SU-DHL-6 (cell line): ENCODE measurements at regions not wholly inside any gene's neighbourhood (a gene's known extent, or its start where the extent isn't known, plus 50 kb on each side); places are given as distances from the start of the nearest gene placed in this dataset.

Source experiments
- H2AFZ ChIP-seq: fragments of 200-600 bp; sonication (generic); 2 replicates; pipeline ENCODE4 v1.6.1; 2014; ENCODE audit warnings: low read depth, mild to moderate bottlenecking, moderate library complexity, mixed read lengths, antibody characterized with exemption, low read length; ENCODE audit not compliant: severe bottlenecking
- H3F3A ChIP-seq: fragments of 200-600 bp; shearing (Covaris generic); 2 replicates; pipeline ENCODE4 v1.6.0; 2016; ENCODE audit warnings: antibody characterized with exemption, mild to moderate bottlenecking; ENCODE audit not compliant: insufficient read depth
- H3K27ac ChIP-seq: fragments of 200-600 bp; sonication (generic); 2 replicates; pipeline ENCODE4 v1.5.1; 2016; ENCODE audit warnings: low read depth, mild to moderate bottlenecking, low read length, moderate library complexity, mixed read lengths
- H3K27me3 ChIP-seq: fragments of 200-600 bp; sonication (generic), shearing (Covaris generic); 2 replicates; pipeline ENCODE4 v1.6.0; 2014; ENCODE audit warnings: mild to moderate bottlenecking, low read length
- H3K36me3 ChIP-seq: fragments of 200-600 bp; sonication (generic); 2 replicates; pipeline ENCODE4 v1.6.1; 2014; ENCODE audit warnings: mild to moderate bottlenecking, low read length, mixed read lengths
- H3K4me2 ChIP-seq: fragments of 300-600, 200-600 bp; shearing (Covaris generic), sonication (generic); 2 replicates; pipeline ENCODE4 v1.6.0; 2014; ENCODE audit warnings: low read length, low read depth, mild to moderate bottlenecking; ENCODE audit not compliant: poor library complexity, severe bottlenecking
- H3K4me3 ChIP-seq: fragments of 200-600 bp; sonication (generic); 2 replicates; pipeline ENCODE4 v1.5.1; 2014; ENCODE audit warnings: antibody characterized with exemption, low read length, mild to moderate bottlenecking, mixed read lengths; ENCODE audit not compliant: insufficient read depth, poor library complexity, severe bottlenecking
- H3K79me2 ChIP-seq: fragments of 200-600 bp; sonication (generic); 2 replicates; pipeline ENCODE4 v1.6.1; 2014; ENCODE audit warnings: mild to moderate bottlenecking, low read length, moderate library complexity; ENCODE audit not compliant: insufficient read depth
- H3K9ac ChIP-seq: fragments of 200-600 bp; sonication (generic); 2 replicates; pipeline ENCODE4 v1.7.0; 2014; ENCODE audit warnings: mild to moderate bottlenecking, low read length
- H3K9me2 ChIP-seq: fragments of 200-600 bp; sonication (generic); replicated peaks from 2 replicates; pipeline ENCODE4 v1.6.1; 2014; ENCODE audit warnings: low read length; ENCODE audit not compliant: insufficient read depth
- H3K9me3 ChIP-seq: fragments of 200-600 bp; sonication (generic); 2 replicates; pipeline ENCODE4 v1.6.1; 2014; ENCODE audit warnings: low read length, mixed read lengths; ENCODE audit not compliant: insufficient read depth
- H4K20me1 ChIP-seq: fragments of 200-600 bp; sonication (generic); 2 replicates; pipeline ENCODE4 v1.6.1; 2014; ENCODE audit warnings: low read depth, mild to moderate bottlenecking, antibody characterized with exemption, low read length, moderate library complexity, mixed read lengths
- EZH2phosphoT487 ChIP-seq: fragments of 200-600 bp; sonication (generic), shearing (Covaris generic); conservative IDR thresholded peaks from 2 replicates; pipeline ENCODE4 v1.6.1; 2018; ENCODE audit warnings: mild to moderate bottlenecking, antibody characterized with exemption, low read length, moderate library complexity, mixed read lengths
- TF ChIP-seq, protein P1 (sequence below): fragments of 200-600 bp; sonication (generic); IDR thresholded peaks from one replicate; pipeline ENCODE4 v1.5.1; 2017; ENCODE audit warnings: antibody characterized with exemption, mild to moderate bottlenecking, low read length, moderate library complexity; ENCODE audit not compliant: insufficient read depth, poor library complexity, severe bottlenecking

DNA sequence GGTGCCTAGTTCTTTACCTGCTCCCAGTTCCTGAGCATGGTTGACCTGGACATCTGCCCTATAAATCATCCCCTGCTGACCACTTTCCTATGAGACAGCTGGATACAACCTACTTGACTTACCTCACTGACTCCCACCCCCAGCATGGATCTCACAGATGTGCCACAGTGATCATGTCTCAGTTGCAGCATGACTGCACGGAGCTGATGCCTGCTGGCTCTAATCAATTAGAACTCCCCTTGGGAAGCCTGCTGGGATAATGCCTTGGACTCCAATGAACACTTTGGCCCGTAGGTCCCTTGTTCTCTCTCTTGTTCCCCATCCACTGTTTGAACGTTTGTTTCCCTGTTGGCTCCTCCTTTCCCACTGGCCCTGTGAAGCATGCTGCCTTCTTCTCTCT lies 271.2 kb upstream of the IGFBP3 start:
- no peak overlapping the region for H2AFZ ChIP-seq
- H3K36me3 ChIP-seq = no peaks in the 10 kb centered on the region
- H3K4me2 ChIP-seq = no peak overlapping the region
- no peak overlapping the region for H3K27ac ChIP-seq
- no peaks in the 10 kb centered on the region for H3F3A ChIP-seq
- TF ChIP-seq, protein P1, sequence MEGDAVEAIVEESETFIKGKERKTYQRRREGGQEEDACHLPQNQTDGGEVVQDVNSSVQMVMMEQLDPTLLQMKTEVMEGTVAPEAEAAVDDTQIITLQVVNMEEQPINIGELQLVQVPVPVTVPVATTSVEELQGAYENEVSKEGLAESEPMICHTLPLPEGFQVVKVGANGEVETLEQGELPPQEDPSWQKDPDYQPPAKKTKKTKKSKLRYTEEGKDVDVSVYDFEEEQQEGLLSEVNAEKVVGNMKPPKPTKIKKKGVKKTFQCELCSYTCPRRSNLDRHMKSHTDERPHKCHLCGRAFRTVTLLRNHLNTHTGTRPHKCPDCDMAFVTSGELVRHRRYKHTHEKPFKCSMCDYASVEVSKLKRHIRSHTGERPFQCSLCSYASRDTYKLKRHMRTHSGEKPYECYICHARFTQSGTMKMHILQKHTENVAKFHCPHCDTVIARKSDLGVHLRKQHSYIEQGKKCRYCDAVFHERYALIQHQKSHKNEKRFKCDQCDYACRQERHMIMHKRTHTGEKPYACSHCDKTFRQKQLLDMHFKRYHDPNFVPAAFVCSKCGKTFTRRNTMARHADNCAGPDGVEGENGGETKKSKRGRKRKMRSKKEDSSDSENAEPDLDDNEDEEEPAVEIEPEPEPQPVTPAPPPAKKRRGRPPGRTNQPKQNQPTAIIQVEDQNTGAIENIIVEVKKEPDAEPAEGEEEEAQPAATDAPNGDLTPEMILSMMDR = no peak
- no peak for TF ChIP-seq EZH2phosphoT487
- no peaks in the 10 kb centered on the region for H3K27me3 ChIP-seq
- no peak overlapping the region for H3K4me3 ChIP-seq
- H3K9me2 ChIP-seq = no peaks in the 10 kb centered on the region
- no peaks in the 10 kb centered on the region for H4K20me1 ChIP-seq
- no peak overlapping the region for H3K9ac ChIP-seq
- H3K9me3 ChIP-seq = no peaks in the 10 kb centered on the region
- H3K79me2 ChIP-seq = no peaks in the 10 kb centered on the region

- H3K27ac ChIP-seq = no peak overlapping the region
- H3K9me2 ChIP-seq = no peaks in the 10 kb centered on the region
- H3F3A ChIP-seq = no peaks in the 10 kb centered on the region
- H3K9me3 ChIP-seq = no peaks in the 10 kb centered on the region
- no peaks in the 10 kb centered on the region for H3K79me2 ChIP-seq
- H3K4me3 ChIP-seq = no peak overlapping the region
- H3K36me3 ChIP-seq = no peaks in the 10 kb centered on the region
- no peak for TF ChIP-seq EZH2phosphoT487
- TF ChIP-seq, protein P1 = no peak
- no peak overlapping the region for H3K4me2 ChIP-seq
- no peak overlapping the region for H2AFZ ChIP-seq
- H4K20me1 ChIP-seq = no peaks in the 10 kb centered on the region
- H3K9ac ChIP-seq = no peak overlapping the region
- no peaks in the 10 kb centered on the region for H3K27me3 ChIP-seq
Observed at GRCh38 chr7:46191776-46192175, 270.7 kb upstream of the IGFBP3 start.

- Histone ChIP-seq H2AFZ (no peak overlapping the region), H3K27me3 (no peaks in the 10 kb centered on the region), H3K4me2 (no peak overlapping the region), H3K9me2 (no peaks in the 10 kb centered on the region), H3K79me2 (no peaks in the 10 kb centered on the region), H3K27ac (no peak overlapping the region), H3K9me3 (no peaks in the 10 kb centered on the region), H4K20me1 (no peaks in the 10 kb centered on the region), H3K36me3 (no peaks in the 10 kb centered on the region), H3F3A (no peaks in the 10 kb centered on the region), H3K4me3 (no peak overlapping the region), H3K9ac (no peak overlapping the region)
- TF ChIP-seq, protein P1 = no peak
- TF ChIP-seq EZH2phosphoT487 = no peak
Observed at GRCh38 chr7:46191296-46191695, 270.2 kb upstream of the IGFBP3 start.

DNA sequence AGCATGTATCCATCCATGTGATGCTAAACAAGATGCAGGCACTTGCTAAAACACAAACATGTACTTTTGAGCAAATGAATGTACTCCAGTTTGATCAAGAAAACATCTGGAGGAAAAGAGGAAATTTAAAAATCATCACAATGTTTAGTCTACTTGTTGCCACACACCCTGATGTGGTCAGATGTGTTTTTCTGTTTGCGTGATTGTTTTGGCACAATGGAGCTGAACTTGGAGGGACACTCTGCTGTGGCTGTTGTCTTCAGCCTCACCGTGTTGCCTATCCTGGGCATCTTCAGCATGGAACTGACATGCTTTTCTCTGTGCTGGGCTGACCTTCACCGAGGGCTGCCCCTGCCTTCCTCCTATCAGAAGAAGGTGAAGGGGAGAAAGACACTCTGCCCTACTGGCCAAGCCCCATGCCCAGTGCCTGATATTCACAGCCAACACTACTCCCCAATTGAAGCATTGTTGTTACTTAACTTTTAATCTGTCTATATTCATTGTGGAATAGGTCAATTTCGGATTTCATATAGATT lies 268.3 kb upstream of the IGFBP3 start:
- Histone ChIP-seq H3K36me3 (no peaks in the 10 kb centered on the region), H3K4me2 (no peak overlapping the region), H3K79me2 (no peaks in the 10 kb centered on the region), H3K9me2 (no peaks in the 10 kb centered on the region), H4K20me1 (no peaks in the 10 kb centered on the region), H3K9me3 (no peaks in the 10 kb centered on the region), H3K27me3 (no peaks in the 10 kb centered on the region), H3K27ac (no peak overlapping the region), H3F3A (no peaks in the 10 kb centered on the region), H3K9ac (no peak overlapping the region), H2AFZ (no peak overlapping the region), H3K4me3 (no peak overlapping the region)
- TF ChIP-seq, protein P1 = no peak
- no peak for TF ChIP-seq EZH2phosphoT487
